WERI-Rb-1 (cell line): ENCODE measurements at regions not wholly inside any gene's neighbourhood (a gene's known extent, or its start where the extent isn't known, plus 50 kb on each side); places are given as distances from the start of the nearest gene placed in this dataset.

Source experiments
- DNase-seq: peaks from one replicate; pipeline ENCODE4 v3.0.0-alpha.2; 2020
- H3K27ac ChIP-seq: fragments of 250-450 bp; sonication (Bioruptor Pico); 2 replicates; pipeline ENCODE4 v1.5.1; 2020; ENCODE audit warnings: mild to moderate bottlenecking, moderate library complexity
- H3K27me3 ChIP-seq: fragments of 250-450 bp; sonication (Bioruptor Pico); 2 replicates; pipeline ENCODE4 v1.5.1; 2021; ENCODE audit warnings: mild to moderate bottlenecking, low read depth, moderate library complexity; ENCODE audit not compliant: insufficient read depth, severe bottlenecking
- H3K36me3 ChIP-seq: fragments of 250-450 bp; sonication (Bioruptor Pico); 2 replicates; pipeline ENCODE4 v1.5.1; 2020; ENCODE audit warnings: mild to moderate bottlenecking, moderate library complexity
- H3K4me3 ChIP-seq: 2 replicates; pipeline ENCODE4 v1.5.1; 2011; ENCODE audit warnings: low read depth, mild to moderate bottlenecking, control low read depth, low read length
- H3K9me3 ChIP-seq: fragments of 250-450 bp; sonication (Bioruptor Pico); 2 replicates; pipeline ENCODE4 v1.5.1; 2021; ENCODE audit warnings: mild to moderate bottlenecking, moderate library complexity; ENCODE audit not compliant: severe bottlenecking
- CTCF ChIP-seq: IDR thresholded peaks from 2 replicates; pipeline ENCODE4 v1.5.1; 2011; ENCODE audit warnings: low read depth, mild to moderate bottlenecking, control low read depth, inconsistent platforms, low read length

- DNase-seq = no peak
- Histone ChIP-seq H3K4me3 (no peak overlapping the region), H3K27ac (no peak overlapping the region), H3K36me3 (no peaks in the 10 kb centered on the region), H3K9me3 (no peaks in the 10 kb centered on the region), H3K27me3 (peaks cover 57% of the 10 kb centered on the region)
- TF ChIP-seq CTCF = no peak
Observed at GRCh38 chr11:79634905-79635304, 194.1 kb upstream of the TENM4 start.

GRCh38 chr11:79627281-79627680, 186.5 kb upstream of the TENM4 start:
- Histone ChIP-seq H3K9me3 (no peaks in the 10 kb centered on the region), H3K27ac (no peak overlapping the region), H3K4me3 (no peak overlapping the region), H3K27me3 (peaks cover 51% of the 10 kb centered on the region), H3K36me3 (no peaks in the 10 kb centered on the region)
- no peak for DNase-seq
- no peak for TF ChIP-seq CTCF

GRCh38 chr11:79626135-79627075, 185.6 kb upstream of the TENM4 start:
- no peak for DNase-seq
- Histone ChIP-seq H3K27me3 (peaks cover 53% of the 10 kb centered on the region), H3K27ac (no peak overlapping the region), H3K36me3 (no peaks in the 10 kb centered on the region), H3K9me3 (no peaks in the 10 kb centered on the region), H3K4me3 (no peak overlapping the region)
- TF ChIP-seq CTCF = no peak

GRCh38 chr11:79623375-79623774, 182.5 kb upstream of the TENM4 start:
- Histone ChIP-seq H3K4me3 (no peak overlapping the region), H3K27me3 (peaks cover 43% of the 10 kb centered on the region), H3K9me3 (no peaks in the 10 kb centered on the region), H3K36me3 (no peaks in the 10 kb centered on the region), H3K27ac (no peak overlapping the region)
- TF ChIP-seq CTCF = no peak
- no peak for DNase-seq

- Histone ChIP-seq H3K27ac (no peak overlapping the region), H3K4me3 (no peak overlapping the region), H3K9me3 (no peaks in the 10 kb centered on the region), H3K36me3 (no peaks in the 10 kb centered on the region), H3K27me3 (peaks cover 59% of the 10 kb centered on the region)
- TF ChIP-seq CTCF = no peak
- no peak for DNase-seq
Observed at GRCh38 chr11:79617561-79617960, 176.7 kb upstream of the TENM4 start.
